ENCODE measurements at regions not wholly inside any gene's neighbourhood (a gene's known extent, or its start where the extent isn't known, plus 50 kb on each side); places are given as distances from the start of the nearest gene placed in this dataset.
A peak's percentile ranks its signal among the peaks of the same experiment; 100 is the strongest.

DNA sequence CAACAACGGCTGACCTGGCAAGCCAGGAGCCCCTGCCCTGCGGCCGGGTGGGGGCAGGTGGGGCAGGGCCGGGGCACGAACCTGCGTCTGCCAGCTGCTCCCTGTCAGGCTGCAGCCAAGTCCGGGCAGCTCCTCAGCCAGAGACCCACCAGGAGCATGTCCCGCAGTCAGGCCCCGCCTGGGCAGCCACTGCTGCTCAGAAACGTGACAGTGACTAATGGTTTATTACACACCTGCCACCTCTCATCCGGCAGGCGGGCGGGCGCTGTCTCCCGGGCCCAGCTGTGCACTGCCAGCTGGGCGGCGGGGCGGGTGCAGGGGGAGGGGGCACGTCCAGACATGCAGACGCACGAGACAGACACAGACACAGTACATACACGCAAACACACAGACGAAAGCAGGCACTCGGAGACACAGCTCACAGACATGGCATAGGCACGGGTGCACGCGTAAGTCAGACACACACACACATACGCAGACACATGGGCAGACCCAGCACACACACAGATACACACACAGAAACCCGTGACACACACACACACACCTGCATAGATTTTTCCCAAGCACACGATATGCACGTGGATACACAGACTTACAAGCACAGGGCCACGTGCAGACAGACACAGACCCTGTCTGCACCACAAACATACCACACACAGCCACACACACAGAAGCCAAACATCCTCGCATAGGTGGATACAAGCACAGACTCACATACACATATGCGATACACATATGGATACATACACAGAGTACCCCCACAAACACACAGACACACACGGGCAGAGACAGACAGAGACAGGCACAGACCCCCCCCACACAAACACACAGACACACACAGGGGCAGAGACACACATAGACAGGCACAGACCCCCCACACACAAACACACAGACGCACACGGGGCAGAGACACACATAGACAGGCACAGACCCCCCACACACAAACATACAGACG is 248.3 kb upstream of the CIBAR2 start:
- DNase-seq (ENCODE audit: low read depth in 2 of 2) = no peak

DNA sequence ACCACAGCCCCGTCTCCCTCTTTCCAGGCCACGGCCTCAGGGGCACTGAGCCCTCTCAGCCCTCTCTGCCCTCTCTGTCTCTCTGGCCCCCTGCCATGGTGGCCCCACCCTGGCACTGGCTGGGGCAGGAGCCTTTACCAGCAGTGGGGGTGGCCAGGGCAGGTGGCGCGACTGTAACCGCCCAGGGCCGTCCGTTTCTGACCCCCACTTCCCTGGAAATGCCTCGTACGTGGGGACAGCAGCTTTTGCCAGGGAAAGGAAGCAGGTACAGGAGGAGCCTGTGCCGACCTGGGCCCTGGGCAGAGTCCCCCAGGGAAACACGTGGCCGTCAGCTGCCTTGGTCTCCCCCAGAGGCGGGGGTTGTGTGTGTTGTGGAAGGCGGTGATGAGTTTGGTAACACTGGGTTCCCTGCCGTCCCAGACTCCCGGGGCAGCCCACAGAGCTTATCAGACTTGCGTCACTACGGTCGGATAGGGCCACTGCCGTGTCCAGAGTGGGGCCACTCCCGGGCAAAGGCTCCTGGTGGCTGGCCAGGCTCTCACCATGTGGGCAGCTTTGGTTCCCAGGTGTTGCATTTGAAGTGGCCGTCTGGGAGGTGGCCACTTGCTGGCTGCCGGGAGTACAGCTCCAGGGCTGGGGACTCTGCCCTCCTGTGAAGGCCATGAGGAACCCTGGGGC is 249.3 kb upstream of the CIBAR2 start:
- no peak for DNase-seq (ENCODE audit: low read depth in 2 of 2)

GRCh38 chr16:85362443-85362842 is 250.2 kb upstream of the CIBAR2 start:
- DNase-seq (ENCODE audit: low read depth in 2 of 2) = no peak

DNA sequence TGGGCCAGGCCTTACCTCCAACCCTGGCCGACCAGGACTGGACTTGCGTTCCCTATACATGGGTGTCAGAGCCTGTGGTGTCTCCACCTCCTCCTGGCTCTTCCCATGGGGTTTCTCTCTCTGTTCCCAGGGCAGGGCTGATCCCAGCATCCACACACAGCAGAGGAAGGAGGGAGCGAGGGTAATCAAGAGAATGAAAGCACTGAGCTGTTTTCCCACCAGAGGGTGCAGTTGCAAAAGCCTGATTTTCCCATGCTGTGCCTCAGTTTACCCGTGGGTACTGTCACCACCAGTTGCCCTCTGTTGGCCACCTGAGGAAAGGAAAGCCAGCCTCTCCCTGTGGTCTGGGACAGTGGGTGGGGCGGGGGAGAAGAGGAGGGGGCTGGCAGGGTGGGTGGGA is 249.7 kb upstream of the GSE1 start:
- DNase-seq (ENCODE audit: low read depth in 2 of 2) = no peak

DNA sequence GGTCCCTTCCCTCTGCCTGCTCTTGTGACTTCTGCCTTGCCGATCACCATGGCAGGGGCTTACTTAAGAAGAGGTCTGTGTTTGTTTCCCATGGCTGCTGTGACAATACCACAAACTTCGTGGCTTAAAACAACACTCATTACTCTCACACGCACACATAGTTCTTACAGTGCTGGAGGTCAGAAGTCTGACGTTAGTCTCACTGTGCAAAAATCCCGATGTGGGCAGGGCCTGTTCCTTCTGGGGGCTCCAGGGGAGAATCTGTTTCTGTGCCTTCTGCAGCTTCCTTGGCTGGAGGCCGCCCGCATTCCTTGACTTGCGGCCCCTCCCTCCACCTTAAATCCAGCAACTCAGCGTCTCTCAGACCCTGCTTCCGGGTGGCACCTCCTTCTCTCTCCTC is 249.2 kb upstream of the GSE1 start:
- DNase-seq (ENCODE audit: low read depth in 2 of 2) = no peak

- DNase-seq (ENCODE audit: low read depth in 2 of 2) = no peak
Observed at GRCh38 chr16:85364323-85365040, 248.6 kb upstream of the GSE1 start.

DNA sequence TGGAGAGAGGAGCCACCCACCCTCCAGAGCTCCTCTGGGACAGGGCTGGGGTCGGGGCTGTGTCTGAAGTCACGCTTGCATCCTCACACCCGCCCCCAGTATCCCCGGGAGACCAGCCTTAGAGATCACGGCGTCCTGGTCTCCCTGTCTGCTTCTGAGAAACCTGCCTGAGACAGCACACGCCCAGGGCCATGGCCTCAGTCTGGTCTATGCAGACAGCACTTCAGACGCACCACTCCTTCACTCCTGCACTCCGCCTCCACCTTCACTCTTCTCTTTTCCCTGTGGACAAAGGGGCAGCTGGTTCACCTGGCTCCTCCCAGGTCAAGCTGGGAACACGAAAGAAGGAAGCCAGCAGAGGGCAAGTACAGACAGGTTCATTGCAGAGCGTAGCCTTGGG is 248.0 kb upstream of the GSE1 start:
- no peak for DNase-seq (ENCODE audit: low read depth in 2 of 2)

- DNase-seq (ENCODE audit: low read depth in 2 of 2) = no peak
Observed at GRCh38 chr16:85366031-85366763, 246.9 kb upstream of the GSE1 start.

- no peak for DNase-seq (ENCODE audit: low read depth in 2 of 2)
Observed at GRCh38 chr16:85367485-85367884, 245.6 kb upstream of the GSE1 start.

DNA sequence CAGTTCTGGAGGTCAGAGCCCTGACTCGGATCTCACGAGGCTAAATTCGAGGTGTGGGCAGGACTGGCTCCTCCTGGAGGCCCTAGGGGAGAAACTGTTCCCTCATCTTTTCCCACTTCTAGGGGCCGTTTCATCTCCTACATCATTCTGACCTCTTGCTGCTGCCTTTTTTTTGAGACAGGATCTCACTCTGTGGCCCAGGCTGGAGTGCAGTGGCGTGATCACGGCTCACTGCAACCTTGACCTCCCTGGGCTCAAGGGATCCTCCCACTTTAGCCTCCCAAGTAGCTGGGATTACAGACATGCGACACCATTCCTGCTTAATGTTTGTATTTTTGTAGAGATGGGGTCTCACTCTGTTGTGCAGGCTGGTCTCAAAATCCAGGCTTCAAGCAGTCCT is 244.1 kb upstream of the GSE1 start:
- DNase-seq (ENCODE audit: low read depth in 2 of 2) = no peak

- peak; percentile 20 to 43 for DNase-seq (ENCODE audit: low read depth in 2 of 2)
Observed at GRCh38 chr16:85369741-85370528, 243.2 kb upstream of the GSE1 start.

DNA sequence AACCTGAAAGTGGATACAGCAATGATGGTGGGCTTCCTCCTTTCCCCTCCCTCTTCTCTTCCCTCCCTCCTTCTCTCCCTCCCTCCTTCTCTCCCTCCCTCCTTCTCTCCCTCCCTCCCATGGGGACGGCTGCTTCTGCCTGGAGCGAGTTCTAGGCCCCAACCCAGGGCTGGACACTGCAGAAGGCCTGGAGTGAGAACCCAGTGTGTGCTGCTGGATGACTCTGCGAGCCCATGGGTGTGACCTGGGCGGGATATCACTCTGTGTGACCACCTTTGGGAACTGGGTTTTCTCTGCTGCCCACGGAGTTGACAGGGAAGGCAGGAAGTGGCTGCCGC is 242.6 kb upstream of the GSE1 start:
- no peak for DNase-seq (ENCODE audit: low read depth in 2 of 2)

- DNase-seq (ENCODE audit: low read depth in 2 of 2) = no peak
Observed at GRCh38 chr16:85370881-85371651, 242.1 kb upstream of the GSE1 start.

GRCh38 chr16:85371948-85372347 is 241.2 kb upstream of the GSE1 start:
- DNase-seq (ENCODE audit: low read depth in 2 of 2) = no peak

DNA sequence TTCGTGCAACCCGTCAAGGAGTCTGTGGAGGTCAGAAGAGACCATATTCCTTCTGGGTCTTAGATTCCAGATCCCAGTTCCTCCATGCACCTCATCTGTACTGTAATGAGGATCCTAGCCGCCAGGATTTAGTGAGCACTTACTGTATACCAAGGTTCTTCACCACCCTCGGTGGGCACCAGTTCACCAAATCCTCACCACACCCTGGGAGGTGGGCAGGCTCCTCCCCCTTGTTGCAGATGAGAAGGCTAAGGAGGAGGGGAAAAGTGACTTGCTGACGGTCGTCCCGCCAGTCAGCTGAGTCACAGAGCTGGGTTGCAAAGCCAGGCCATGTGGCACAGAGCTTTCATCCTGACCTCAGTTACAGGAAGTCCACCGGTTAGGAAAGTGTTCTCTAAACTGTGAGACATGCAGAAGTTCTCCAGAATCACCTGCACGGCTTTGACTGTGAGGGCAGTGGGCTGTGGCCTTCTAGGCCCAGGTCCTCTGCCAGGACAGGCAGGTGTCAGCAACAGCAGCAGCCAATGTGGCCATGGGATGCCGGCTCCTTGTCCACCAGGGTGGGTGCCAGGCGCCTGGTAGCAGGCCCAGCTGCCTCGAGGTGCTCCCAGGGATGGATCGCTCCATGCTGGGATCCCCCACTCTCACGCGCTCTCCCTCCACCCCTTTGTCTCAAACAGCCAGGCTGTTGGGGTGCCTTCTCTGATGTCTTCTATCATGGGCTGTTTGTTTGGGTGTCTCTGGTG is 240.3 kb upstream of the GSE1 start:
- no peak for DNase-seq (ENCODE audit: low read depth in 2 of 2)

DNA sequence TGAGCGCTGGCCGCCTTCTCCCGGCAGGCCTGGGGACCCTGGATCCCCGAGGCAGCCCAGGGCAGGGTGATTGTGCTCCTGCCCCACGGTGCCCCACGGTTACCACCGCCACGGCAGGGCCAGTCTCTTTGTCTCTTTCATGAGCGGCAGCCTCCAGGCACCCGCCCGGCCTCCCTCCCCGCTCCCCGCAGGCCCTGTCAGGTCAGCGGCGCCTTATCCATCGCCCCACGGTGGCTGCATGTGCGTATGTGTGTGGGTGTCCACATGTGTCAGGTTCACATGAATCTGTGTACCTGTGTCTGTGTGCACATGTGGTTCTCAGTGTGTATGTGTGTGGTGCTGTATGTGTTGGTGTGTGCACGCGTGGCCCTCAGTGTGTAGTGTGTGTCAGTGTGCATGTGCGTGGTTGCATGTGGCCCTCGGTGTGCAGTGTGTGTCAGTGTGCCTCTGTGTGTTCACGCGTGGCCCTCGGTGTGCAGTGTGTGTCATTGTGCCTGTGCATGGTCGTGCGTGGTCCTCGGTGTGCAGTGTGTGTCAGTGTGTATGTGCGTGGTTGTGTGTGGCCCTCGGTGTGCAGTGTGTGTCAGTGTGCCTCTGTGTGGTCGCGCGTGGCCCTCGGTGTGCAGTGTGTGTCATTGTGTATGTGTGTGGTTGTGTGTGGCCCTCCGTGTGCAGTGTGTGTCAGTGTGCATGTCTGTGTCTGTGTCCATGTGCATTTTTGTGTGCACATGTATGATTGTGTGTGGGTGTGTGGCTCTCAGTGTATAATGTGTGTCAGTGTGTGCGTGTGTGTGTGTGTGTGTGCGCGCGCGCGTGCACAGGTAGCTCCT is 239.2 kb upstream of the GSE1 start:
- no peak for DNase-seq (ENCODE audit: low read depth in 2 of 2)

DNA sequence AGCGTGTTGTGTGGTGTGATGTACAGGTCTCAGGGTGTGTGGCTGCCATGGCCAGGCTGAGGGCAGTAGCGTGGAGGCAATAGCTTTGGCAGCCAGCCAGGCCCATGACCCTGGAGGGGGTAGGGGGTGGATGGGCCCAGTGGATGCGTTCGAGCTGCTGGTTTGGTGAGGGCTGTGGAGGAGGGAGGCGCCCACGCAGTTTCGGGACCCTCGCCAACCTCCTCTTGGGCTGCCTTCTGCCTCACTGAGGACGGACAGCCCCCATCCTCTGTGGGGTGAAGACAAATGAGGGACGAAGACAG is 238.6 kb upstream of the GSE1 start:
- DNase-seq (ENCODE audit: low read depth in 2 of 2) = no peak

- DNase-seq (ENCODE audit: low read depth in 2 of 2) = no peak
Observed at GRCh38 chr16:85375282-85375681, 237.8 kb upstream of the GSE1 start.

Measured in stimulated activated CD4-positive, alpha-beta T cell treated with anti-CD3 and anti-CD28 coated beads, Interleukin-1b, Interleukin-23, amount 100 ng/mL, for 4 hours (primary cell).